ENCODE measurements at regions not wholly inside any gene's neighbourhood (a gene's known extent, or its start where the extent isn't known, plus 50 kb on each side); places are given as distances from the start of the nearest gene placed in this dataset.

DNA sequence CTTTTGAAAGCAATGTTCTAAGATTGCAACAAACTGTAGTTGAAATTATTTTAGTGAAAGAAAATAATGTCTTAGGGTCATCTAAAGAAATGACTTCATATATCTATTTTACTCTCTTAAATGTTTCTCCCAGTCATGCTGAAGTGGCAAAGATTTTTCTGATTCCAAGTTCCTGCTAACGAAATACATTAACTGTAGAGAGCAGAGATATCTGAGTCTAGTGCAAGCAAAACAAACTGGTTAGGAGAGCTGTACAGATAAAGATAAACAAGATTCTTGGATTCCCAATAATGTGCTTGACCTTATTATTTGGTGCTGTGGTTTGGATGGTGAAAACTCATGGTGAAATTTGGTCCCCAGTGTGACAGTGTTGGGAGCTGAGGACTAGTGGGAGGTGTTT lies 199.9 kb upstream of the PWP1 start:
- DNase-seq (ENCODE audit: low spot score) = no peak
- TF ChIP-seq, protein P1, sequence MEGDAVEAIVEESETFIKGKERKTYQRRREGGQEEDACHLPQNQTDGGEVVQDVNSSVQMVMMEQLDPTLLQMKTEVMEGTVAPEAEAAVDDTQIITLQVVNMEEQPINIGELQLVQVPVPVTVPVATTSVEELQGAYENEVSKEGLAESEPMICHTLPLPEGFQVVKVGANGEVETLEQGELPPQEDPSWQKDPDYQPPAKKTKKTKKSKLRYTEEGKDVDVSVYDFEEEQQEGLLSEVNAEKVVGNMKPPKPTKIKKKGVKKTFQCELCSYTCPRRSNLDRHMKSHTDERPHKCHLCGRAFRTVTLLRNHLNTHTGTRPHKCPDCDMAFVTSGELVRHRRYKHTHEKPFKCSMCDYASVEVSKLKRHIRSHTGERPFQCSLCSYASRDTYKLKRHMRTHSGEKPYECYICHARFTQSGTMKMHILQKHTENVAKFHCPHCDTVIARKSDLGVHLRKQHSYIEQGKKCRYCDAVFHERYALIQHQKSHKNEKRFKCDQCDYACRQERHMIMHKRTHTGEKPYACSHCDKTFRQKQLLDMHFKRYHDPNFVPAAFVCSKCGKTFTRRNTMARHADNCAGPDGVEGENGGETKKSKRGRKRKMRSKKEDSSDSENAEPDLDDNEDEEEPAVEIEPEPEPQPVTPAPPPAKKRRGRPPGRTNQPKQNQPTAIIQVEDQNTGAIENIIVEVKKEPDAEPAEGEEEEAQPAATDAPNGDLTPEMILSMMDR (IDR thresholded peaks at IDR 0.05) = no peak
- H3K27ac ChIP-seq = no peak overlapping the region
- H3K4me3 ChIP-seq = no peak overlapping the region

DNA sequence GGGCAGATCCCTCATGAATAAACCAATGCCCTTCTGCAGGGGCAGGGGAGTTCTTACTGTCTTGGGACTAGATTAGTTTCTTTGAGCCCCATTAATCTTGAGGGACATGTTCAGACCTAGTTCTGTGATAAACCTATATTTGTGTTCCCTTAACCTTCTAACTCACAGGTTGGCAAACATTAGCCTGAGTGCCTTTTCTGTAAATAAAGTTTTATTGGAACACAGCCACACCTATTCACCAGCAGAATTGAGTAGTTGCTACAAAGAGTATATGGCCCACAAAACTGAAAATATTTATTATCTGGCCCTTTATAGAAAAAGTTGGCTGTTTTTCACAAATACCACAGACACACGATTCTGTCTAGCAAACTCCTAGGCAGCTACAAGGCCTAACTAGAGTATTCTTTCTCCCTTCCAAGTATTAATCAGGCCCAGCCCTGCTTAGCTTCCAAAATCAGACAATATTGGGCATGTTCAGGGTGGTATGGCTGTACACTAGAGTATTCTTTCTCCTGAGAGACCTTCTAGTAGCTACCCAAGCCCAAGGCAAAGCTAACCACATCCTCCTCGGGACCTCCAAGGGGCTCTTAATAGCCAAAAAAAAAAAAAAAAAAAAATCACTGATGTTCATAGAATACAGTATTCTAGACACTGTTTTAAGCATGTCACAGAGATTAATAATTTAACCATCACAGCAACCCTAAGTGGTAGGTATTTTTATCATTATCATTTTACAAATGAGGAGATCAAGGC lies 199.3 kb upstream of the PWP1 start:
- Histone ChIP-seq H3K4me3 (no peak overlapping the region), H3K27ac (no peak overlapping the region)
- TF ChIP-seq, protein P1 (IDR thresholded peaks at IDR 0.05) = no peak
- DNase-seq (ENCODE audit: low spot score) = no peak

DNA sequence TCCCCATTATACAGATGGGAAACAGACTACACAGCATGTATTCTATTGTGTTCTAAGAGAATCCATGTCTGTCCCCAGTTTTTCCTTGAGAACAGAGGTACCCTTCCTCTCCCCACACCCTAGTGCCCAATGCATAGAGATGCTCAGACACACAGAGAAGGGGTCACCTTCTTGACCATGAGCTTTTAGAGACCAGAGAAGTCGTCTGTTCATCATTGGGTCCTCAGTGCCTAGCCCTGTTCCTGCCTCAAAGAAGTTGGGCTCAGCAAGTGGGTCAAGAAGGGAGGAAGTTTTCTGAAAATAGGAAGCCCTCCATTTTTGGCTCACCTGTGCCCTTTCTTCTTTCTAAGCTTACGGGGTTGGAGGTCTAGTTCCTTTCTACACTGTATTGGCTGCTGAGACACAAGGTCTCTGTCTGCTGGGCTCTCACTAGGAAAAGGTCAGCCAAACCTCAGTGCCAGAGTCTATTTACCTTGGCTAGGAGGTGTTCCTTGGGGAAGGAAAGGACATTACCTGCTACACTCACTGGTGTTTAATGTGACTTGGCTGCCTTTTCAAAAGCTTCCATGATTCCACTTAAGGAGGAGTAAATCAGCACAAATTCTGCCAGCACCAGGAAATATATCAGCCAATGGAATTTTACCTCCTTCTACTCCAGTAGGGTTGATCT lies 198.5 kb upstream of the PWP1 start:
- no peak overlapping the region for H3K4me3 ChIP-seq
- no peak for DNase-seq (ENCODE audit: low spot score)
- no peak overlapping the region for H3K27ac ChIP-seq
- TF ChIP-seq, protein P1 (IDR thresholded peaks at IDR 0.05) = no peak

DNA sequence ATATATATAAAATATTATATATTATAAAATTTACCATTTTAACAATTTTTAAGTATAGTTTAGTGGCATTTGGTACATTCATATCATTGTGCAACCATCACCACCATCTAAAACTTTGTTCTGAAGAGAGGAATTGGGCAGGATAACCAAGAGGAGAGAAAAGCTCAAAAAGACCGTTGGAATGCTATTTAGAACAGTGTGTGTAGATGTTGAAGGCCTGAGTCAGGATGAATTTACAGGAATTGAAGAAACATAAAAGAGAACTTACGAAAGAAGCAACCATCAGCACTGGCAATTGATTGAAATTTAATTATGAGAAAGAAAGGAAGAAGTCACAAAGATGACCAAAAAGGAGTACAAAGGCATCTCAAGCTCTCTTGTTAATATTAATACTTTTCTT lies 196.9 kb upstream of the PWP1 start:
- no peak for DNase-seq (ENCODE audit: low spot score)
- H3K27ac ChIP-seq = no peak overlapping the region
- no peak overlapping the region for H3K4me3 ChIP-seq
- TF ChIP-seq, protein P1 (IDR thresholded peaks at IDR 0.05) = no peak

DNA sequence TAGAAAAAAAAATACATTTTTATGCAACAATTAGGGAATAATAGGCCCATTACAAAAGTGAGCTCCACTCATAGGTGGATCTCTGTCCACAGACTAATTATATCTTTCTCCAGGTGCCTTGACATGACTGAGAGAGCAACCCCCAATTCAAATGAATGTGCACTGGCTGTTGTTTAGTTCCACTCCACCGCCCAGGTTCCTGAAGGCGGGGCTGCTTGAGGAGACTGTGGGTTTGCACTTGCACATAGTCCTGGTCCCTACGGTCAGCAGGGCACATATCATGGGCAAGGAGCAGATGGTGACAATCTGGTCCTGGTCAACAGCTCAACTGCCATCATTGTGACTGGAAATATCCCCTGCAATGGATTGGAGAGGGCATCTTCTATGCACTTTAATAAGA lies 195.6 kb upstream of the PWP1 start:
- TF ChIP-seq, protein P1 (IDR thresholded peaks at IDR 0.05) = no peak
- Histone ChIP-seq H3K27ac (no peak overlapping the region), H3K4me3 (no peak overlapping the region)
- DNase-seq (ENCODE audit: low spot score) = no peak

DNA sequence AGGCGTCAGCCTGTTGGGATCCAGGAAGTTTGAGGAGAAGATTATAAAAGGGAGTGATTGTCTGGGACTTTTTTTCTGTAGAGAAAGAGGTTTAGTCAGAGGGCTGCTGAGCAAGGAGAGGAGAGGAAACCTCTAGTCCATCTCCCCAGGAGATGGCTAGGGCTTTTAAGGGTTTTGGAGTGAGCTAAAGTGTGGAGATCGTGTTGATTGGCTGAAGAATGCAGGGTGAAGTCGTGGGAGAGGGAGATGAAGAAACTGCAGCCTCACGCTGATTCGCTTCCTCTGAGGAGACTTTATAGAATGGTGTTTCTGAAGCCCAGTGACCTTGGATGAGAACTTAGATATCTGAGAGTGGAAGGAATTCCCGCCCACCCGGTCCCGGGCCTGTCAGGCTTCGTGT lies 193.7 kb upstream of the PWP1 start:
- H3K4me3 ChIP-seq = no peak overlapping the region
- TF ChIP-seq, protein P1 (IDR thresholded peaks at IDR 0.05) = no peak
- DNase-seq (ENCODE audit: low spot score) = no peak
- H3K27ac ChIP-seq = no peak overlapping the region
